ENCODE measurements at regions not wholly inside any gene's neighbourhood (a gene's known extent, or its start where the extent isn't known, plus 50 kb on each side); places are given as distances from the start of the nearest gene placed in this dataset.
A peak's percentile ranks its signal among the peaks of the same experiment; 100 is the strongest.
"Not testable (repeated sequence)": the region's sequence is repeated elsewhere in the genome, so short reads cannot be mapped to it uniquely, and the experiment has no call there.

DNA sequence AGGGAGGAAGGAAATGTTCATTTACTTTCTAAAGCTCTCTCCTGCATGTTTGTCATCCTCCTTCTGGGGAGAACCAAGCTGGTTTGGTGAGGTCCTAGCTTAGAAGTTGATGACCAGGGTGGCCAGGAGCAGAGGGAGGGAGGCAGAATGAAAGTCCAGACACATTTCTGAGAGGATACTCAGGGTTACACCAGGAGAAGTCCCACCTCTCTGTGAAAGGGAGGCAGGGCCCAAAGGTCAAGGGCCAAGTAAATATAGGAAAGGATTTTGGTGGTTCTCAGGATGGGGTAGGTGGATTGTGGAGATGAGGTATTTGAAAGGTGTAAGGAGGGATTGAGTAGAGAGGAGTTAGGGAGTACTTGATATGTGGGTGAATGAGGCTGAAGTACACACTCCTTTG lies 58.0 kb upstream of the FBXO11 start:
- ATAC-seq = no peak
- Mint-ChIP-seq H3K4me3 (no peak overlapping the region), H3K27ac (no peak overlapping the region), H3K9me3 (no peaks in the 10 kb centered on the region), H3K4me1 (no peaks in the 10 kb centered on the region), H3K36me3 (ENCODE audit: low read depth) (no peaks in the 10 kb centered on the region), H3K27me3 (peaks cover 18% of the 10 kb centered on the region)
- no peak for DNase-seq

DNA sequence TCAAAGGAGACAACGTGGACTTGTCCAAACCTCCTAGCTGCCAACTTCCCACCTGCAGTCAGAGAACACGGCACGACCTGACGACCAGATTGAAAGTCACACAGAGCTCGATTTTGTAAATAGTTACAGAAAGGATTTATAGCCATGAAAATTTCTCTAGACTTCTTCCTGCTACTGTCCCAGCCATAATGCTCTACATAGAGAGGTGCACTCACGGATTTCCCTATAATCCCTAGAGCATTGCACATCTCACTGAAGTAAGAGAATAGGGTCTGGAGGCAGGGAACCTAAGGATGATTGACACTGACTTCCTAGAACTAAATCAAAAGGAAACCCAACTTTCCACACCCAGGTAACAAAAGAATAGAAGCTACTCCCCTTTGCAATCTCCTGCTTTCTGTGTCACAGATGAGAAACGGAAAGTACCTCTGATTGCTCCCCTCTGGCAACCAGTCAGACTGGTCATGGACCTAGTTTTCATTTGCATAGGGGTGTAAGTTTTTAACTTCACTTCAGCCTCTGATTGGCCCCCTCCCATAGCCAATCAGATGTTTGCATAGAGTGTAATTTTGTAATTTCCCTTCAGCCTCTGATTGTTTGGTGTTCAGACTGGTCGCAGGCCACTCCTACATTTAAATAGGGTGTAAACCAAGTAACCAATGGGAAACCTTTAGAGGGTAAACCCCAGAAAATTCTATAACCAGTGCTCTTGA lies 58.6 kb upstream of the FBXO11 start:
- no peaks in the 10 kb centered on the region for H3K36me3 Mint-ChIP-seq (ENCODE audit: low read depth)
- no peaks in the 10 kb centered on the region for H3K4me1 Mint-ChIP-seq
- H3K4me3 Mint-ChIP-seq = no peak overlapping the region
- H3K27me3 Mint-ChIP-seq = peaks cover 21% of the 10 kb centered on the region
- no peaks in the 10 kb centered on the region for H3K9me3 Mint-ChIP-seq
- no peak overlapping the region for H3K27ac Mint-ChIP-seq
- peak; percentile 20 for ATAC-seq
- no peak for DNase-seq

DNA sequence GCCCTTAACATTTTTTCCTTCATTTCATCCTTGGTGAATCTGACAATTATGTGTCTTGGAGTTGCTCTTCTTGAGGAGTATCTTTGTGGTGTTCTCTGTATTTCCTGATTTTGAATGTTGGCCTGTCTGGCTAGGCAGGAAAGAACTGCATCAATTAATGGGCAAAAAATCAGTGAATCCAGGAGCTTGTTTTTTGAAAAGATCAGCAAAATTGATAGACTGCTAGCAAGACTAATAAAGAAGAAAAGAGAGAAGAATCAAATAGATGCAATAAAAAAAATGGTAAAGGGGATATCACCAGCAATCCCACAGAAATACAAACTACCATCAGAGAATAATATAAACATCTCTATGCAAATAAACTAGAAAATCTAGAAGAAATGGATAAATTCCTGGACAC lies 70.4 kb upstream of the FBXO11 start:
- H3K27me3 Mint-ChIP-seq = peaks cover 13% of the 10 kb centered on the region
- H3K4me3 Mint-ChIP-seq; H3K27ac Mint-ChIP-seq; ATAC-seq; H3K9me3 Mint-ChIP-seq; H3K4me1 Mint-ChIP-seq; H3K36me3 Mint-ChIP-seq (ENCODE audit: low read depth); DNase-seq: not testable (repeated sequence)

DNA sequence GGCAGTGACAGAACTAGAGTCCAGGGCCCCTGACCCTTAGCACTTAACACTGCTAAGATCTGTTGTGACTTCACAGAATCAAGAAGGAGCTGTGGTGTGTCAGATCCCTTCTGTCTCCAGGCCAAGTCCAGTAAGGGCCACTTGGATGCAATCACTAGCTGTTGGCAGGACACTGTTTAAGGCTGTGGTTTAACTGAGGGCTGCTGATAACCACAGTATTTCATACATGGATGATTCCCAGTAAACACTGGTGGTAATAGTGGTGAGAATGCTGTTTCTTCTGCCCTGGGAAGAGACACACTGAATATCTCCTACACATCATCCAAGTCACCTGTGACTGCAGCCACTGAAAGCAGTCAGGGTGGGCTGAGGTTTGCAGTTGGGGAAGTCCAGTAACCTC lies 77.7 kb upstream of the FBXO11 start:
- Mint-ChIP-seq H3K4me3 (no peak overlapping the region), H3K27ac (no peak overlapping the region), H3K27me3 (no peaks in the 10 kb centered on the region), H3K4me1 (peaks cover 4% of the 10 kb centered on the region), H3K36me3 (ENCODE audit: low read depth) (no peaks in the 10 kb centered on the region), H3K9me3 (no peaks in the 10 kb centered on the region)
- ATAC-seq (peak; percentile 15), DNase-seq (no peak)

DNA sequence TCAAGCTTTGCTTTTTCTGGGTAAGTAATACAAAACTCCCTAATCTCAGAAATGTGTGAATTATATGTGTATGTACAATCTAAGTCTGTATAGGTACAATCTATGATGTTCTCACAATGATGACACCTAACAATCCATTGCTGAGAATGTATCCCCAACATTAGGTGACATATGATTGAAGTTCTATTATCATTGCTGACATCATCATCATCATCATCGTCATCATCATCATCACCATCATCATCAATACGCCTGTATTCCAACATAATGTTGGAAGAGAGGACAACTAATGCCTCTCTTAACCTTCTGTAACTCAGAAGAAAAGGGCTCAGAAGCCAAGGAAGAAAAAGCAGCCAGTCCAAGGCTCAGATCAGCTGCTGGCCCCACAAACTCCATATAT lies 84.2 kb upstream of the FBXO11 start:
- Mint-ChIP-seq H3K4me1 (peaks cover 7% of the 10 kb centered on the region), H3K9me3 (no peaks in the 10 kb centered on the region), H3K4me3 (no peak overlapping the region), H3K27ac (no peak overlapping the region), H3K36me3 (ENCODE audit: low read depth) (no peaks in the 10 kb centered on the region), H3K27me3 (no peaks in the 10 kb centered on the region)
- ATAC-seq (no peak), DNase-seq (no peak)

DNA sequence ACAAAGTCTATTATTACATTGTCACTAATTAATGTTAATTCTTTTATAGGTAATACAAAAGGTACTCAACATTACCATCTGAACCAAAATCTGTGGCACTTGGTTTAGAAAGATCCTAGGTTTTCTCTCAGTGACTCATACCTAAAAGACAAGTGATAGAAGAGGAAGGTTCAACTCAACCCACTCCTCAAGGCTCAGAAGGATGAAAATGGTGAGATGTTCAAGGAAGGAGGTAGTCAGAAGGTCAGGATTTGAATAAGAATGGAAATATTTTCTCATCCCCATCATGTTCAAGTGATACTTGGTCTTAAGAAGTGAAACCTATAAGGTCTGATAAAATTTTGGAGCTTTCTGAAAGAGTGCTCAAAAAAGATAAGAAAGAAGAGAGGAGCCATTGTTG lies 86.4 kb upstream of the FBXO11 start:
- H3K4me3 Mint-ChIP-seq = no peak overlapping the region
- no peaks in the 10 kb centered on the region for H3K9me3 Mint-ChIP-seq
- H3K4me1 Mint-ChIP-seq = peaks cover 7% of the 10 kb centered on the region
- no peaks in the 10 kb centered on the region for H3K27me3 Mint-ChIP-seq
- no peak overlapping the region for H3K27ac Mint-ChIP-seq
- ATAC-seq = peak; percentile 82
- DNase-seq = no peak
- no peaks in the 10 kb centered on the region for H3K36me3 Mint-ChIP-seq (ENCODE audit: low read depth)

DNA sequence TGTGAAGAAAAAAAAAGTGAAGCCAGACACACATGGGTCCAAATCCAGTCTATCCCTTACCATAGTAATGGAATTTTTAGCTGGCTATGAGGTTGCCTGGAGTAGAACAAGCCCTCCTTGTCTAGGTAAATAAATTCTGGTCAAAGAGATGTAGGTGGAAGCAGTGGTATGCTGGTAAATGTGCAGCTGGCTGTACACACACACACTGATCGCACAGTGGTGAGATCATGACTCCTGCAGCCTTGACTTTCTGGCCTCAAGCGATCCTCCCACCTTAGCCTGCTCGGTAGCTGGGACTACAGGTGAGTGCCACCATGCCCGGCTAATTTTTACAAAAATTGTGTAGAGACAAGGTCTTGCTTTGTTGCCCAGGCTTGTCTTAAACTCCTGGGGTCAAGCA lies 90.5 kb upstream of the FBXO11 start:
- Mint-ChIP-seq H3K27me3 (peaks cover 2% of the 10 kb centered on the region), H3K4me3 (no peak overlapping the region), H3K9me3 (no peaks in the 10 kb centered on the region), H3K27ac (no peak overlapping the region), H3K4me1 (peaks cover 7% of the 10 kb centered on the region), H3K36me3 (ENCODE audit: low read depth) (no peaks in the 10 kb centered on the region)
- ATAC-seq = no peak
- no peak for DNase-seq

DNA sequence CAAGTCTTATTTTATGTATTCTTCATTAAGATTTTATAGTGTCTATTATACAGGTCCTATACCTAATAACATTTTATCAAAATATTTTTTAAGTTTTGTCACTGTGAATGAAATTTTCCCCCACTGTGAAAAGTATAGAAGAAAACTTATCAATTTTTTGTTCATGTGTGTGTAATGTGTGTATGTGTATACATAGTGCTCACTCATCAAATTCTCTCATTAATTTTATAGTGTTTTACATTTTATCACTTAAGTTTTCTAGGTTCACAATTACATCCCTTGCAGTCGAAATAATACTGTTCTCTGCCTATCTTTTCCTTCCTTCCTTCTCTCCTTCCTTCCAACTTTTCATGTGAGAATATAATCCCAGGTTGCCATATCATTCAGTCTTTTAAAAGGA lies 93.2 kb upstream of the FBXO11 start:
- no peaks in the 10 kb centered on the region for H3K36me3 Mint-ChIP-seq (ENCODE audit: low read depth)
- H3K4me3 Mint-ChIP-seq = no peak overlapping the region
- H3K4me1 Mint-ChIP-seq = no peaks in the 10 kb centered on the region
- DNase-seq (no peak), ATAC-seq (no peak)
- no peaks in the 10 kb centered on the region for H3K9me3 Mint-ChIP-seq
- peaks cover 2% of the 10 kb centered on the region for H3K27me3 Mint-ChIP-seq
- H3K27ac Mint-ChIP-seq = no peak overlapping the region

DNA sequence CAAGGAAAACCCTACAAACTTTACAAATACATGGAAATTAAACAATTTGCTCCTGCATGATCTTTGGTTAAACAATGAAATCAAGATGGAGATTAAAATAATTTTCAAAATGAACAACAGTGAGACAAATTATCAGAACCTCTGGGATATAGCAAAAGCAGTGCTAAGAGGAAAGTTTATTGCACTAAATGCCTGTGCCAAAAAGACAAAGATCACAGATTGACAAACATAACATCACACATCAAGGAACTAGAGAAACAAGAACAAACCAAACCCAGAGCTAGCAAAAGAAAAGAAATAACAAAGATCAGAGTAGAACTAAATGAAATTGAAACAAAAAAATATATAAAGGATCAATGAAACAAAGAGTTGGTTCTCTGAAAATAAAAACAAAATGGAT lies 95.2 kb upstream of the FBXO11 start:
- H3K4me1 Mint-ChIP-seq = no peaks in the 10 kb centered on the region
- peaks cover 2% of the 10 kb centered on the region for H3K27me3 Mint-ChIP-seq
- DNase-seq = no peak
- H3K4me3 Mint-ChIP-seq = no peak overlapping the region
- ATAC-seq = no peak
- H3K36me3 Mint-ChIP-seq (ENCODE audit: low read depth) = no peaks in the 10 kb centered on the region
- no peaks in the 10 kb centered on the region for H3K9me3 Mint-ChIP-seq
- H3K27ac Mint-ChIP-seq = no peak overlapping the region

DNA sequence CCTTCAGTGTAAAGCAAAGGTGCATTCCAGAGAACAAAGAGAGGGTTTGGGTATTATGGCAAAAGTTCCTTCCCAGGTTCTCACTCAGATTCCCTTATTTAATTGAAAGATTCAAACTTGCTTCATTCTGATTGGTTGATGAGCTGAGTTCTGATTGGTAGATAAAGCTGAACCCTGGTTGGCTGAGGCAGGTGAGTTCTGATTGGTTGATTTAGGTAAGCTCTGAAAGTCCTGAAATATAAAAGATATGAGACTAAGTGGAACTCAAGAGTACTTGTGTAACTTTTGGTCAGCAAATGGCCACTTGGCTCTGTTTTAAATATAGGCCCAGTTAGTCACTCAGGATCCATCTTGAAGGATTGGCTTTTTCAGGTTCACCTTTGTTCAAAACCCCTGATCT lies 99.8 kb upstream of the FBXO11 start:
- Mint-ChIP-seq H3K27me3 (no peaks in the 10 kb centered on the region), H3K9me3 (no peaks in the 10 kb centered on the region), H3K4me1 (no peaks in the 10 kb centered on the region), H3K36me3 (ENCODE audit: low read depth) (no peaks in the 10 kb centered on the region), H3K27ac (no peak overlapping the region), H3K4me3 (no peak overlapping the region)
- ATAC-seq (no peak), DNase-seq (no peak)

DNA sequence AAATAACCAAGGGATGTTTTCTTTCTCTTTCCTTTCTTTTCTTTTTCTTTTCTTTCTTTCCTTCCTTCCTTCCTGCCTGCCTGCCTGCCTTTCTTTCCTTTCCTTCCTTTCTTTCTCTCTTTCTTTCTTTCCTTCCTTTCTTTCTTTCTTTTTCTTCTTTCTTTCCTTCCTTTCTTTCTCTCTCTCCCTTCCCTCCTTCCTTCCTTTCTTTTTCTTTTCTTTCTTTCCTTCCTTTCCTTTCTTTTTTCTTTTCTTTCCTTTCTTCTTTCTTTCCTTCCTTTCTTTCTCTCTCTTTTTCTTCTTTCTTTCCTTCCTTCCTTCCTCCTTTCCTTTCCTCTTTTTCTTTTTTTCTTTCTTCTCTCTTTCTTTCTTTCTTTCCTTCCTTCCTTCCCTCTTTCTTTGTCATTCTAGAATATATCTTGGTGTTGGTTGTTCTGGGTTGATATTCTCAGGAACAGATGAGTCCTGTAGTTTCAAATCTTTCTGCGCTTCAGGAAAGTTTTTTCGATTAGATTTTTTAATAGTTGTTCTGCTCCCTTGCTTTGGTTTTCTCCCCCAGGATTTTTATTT lies 101.5 kb upstream of the FBXO11 start:
- DNase-seq (no peak), ATAC-seq (no peak)
- peaks cover 2% of the 10 kb centered on the region for H3K27me3 Mint-ChIP-seq
- no peaks in the 10 kb centered on the region for H3K4me1 Mint-ChIP-seq
- no peak overlapping the region for H3K27ac Mint-ChIP-seq
- H3K36me3 Mint-ChIP-seq (ENCODE audit: low read depth) = no peaks in the 10 kb centered on the region
- H3K9me3 Mint-ChIP-seq = no peaks in the 10 kb centered on the region
- no peak overlapping the region for H3K4me3 Mint-ChIP-seq

DNA sequence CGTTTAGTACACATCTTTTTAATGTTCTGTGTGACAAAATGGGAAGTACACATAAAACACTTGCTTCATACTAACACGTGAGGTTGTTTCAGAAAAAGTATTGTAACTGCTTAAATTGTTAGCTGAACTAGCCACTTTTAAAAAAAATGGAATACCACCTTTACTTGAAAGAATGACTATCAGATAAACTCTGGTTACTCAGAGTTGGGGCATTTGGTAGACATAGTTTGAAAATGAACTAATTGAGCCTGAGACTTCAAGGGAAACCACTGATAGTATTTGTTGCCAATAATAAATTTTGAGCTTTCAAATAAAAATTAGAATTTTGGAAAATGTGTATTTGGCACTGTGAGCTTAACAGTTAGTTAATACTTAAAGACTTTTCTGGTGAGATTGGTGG lies 103.0 kb upstream of the FBXO11 start:
- Mint-ChIP-seq H3K9me3 (no peaks in the 10 kb centered on the region), H3K36me3 (ENCODE audit: low read depth) (no peaks in the 10 kb centered on the region), H3K4me3 (no peak overlapping the region), H3K27ac (no peak overlapping the region), H3K4me1 (no peaks in the 10 kb centered on the region), H3K27me3 (peaks cover 2% of the 10 kb centered on the region)
- DNase-seq (no peak), ATAC-seq (no peak)

DNA sequence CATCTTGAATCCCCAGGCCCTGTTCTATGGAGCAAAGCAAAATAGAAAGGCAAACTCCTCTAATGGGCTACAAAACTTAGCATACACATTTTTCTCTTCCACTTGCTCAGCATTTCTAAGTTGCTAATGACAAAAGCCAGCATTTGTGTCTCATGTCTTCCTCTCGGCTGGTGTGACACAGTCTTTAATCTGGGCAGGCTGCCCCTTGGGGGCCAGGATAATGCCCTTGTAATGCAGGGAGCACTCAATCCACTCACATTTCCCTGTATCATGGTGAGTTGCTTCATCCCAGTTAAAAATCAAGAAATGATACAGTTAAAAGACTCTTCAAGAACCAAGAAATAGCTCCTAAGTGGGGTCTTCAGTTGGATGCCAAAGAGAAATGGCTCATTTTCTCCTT lies 109.1 kb upstream of the FBXO11 start:
- ATAC-seq = no peak
- Mint-ChIP-seq H3K36me3 (ENCODE audit: low read depth) (no peaks in the 10 kb centered on the region), H3K27ac (no peak overlapping the region), H3K27me3 (peaks cover 3% of the 10 kb centered on the region), H3K4me3 (no peak overlapping the region), H3K9me3 (no peaks in the 10 kb centered on the region), H3K4me1 (no peaks in the 10 kb centered on the region)
- no peak for DNase-seq

DNA sequence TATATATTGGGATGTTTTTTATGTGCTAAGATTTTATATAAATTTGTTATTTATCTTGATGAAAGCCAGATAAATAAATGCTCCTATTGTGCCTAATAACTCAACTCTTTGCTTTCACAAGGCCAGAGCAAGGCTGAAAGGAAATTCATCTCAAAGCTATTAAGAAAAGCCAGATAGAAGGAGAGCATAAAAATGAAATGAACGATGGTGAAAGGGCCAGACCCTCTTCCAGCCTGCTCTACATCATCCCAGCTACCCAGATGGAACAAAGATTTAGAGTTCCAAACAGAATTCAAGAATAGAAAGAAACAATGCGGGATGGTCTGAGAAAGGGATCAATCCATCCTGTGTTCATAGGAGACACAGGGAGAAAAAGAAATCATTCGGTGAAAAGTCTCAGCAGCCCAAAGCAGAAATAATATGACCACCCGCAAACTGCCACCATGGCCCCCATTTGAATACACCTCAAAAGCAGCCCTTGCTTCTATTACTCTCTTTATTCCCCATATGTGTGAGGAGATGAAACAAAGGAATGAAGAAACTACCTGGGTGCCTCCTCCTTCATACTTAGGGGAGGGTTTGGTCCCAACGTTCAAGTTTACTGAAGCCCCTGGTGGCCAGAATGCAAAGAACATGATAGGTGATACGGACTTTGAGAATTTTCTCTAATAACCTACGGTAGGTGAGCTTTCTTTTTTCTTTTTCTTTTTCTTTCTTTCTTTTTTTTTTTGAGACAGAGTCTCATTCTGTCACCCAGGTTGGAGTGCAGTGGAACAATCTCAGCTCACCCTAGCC lies 110.1 kb upstream of the FBXO11 start:
- DNase-seq = no peak
- H3K4me1 Mint-ChIP-seq = no peaks in the 10 kb centered on the region
- ATAC-seq = no peak

DNA sequence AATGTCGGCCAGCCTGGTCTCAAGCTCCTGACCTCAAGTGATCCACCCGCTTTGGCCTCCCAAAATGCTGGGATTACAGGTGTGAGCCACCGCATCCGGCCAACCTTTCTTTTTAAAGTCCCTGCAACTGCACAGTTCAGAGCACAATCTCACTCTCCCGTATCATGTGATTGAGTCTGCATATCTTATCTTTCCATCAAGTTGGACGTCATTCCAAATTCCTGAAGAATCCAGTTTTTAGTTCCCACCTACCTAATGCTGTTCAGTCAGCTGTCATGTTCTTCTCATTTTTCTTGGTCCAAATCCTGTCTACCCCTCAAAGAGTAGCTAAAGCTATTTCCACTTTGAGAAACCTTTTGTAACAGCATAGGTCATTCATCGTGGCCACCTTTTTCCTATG lies 110.8 kb upstream of the FBXO11 start:
- H3K9me3 Mint-ChIP-seq = no peaks in the 10 kb centered on the region
- H3K27ac Mint-ChIP-seq = no peak overlapping the region
- H3K4me1 Mint-ChIP-seq = no peaks in the 10 kb centered on the region
- H3K36me3 Mint-ChIP-seq (ENCODE audit: low read depth) = no peaks in the 10 kb centered on the region
- no peak for ATAC-seq
- DNase-seq = no peak
- peaks cover 6% of the 10 kb centered on the region for H3K27me3 Mint-ChIP-seq
- no peak overlapping the region for H3K4me3 Mint-ChIP-seq

More for the DNA sequence above, 110.1 kb upstream of the FBXO11 start:
- H3K9me3 Mint-ChIP-seq = no peaks in the 10 kb centered on the region
- peaks cover 2% of the 10 kb centered on the region for H3K27me3 Mint-ChIP-seq
- H3K4me3 Mint-ChIP-seq = no peak overlapping the region
- H3K27ac Mint-ChIP-seq = no peak overlapping the region
- H3K36me3 Mint-ChIP-seq (ENCODE audit: low read depth) = no peaks in the 10 kb centered on the region

Data from activated naive CD8-positive, alpha-beta T cell treated with anti-CD3 and anti-CD28 coated beads, Interleukin-2, amount 50 U/mL, for 24 hours (primary cell).